C4-2B (cell line): ENCODE measurements at regions not wholly inside any gene's neighbourhood (a gene's known extent, or its start where the extent isn't known, plus 50 kb on each side); places are given as distances from the start of the nearest gene placed in this dataset.

Experiments used
- CTCF ChIP-seq: fragments of 450-650 bp; conservative IDR thresholded peaks from 2 replicates; pipeline ENCODE4 v1.5.1; 2017; ENCODE audit warnings: mild to moderate bottlenecking
- ZFX ChIP-seq: fragments of 450-650 bp; IDR thresholded peaks from 2 replicates; pipeline ENCODE4 v1.6.1; 2017

GRCh38 chr2:121881950-121882349, 126.5 kb downstream of the TSN start:
- no peak for TF ChIP-seq CTCF
- TF ChIP-seq ZFX = no peak
